ENCODE measurements at regions not wholly inside any gene's neighbourhood (a gene's known extent, or its start where the extent isn't known, plus 50 kb on each side); places are given as distances from the start of the nearest gene placed in this dataset.

GRCh38 chr10:7027237-7027912 lies 383.5 kb downstream of the SFMBT2 start:
- Histone ChIP-seq H3K79me2 (ENCODE audit: insufficient read depth, low read length) (no peaks in the 10 kb centered on the region), H3K9me3 (ENCODE audit: low read length) (no peaks in the 10 kb centered on the region), H3K27me3 (ENCODE audit: insufficient read depth, low read length) (no peaks in the 10 kb centered on the region), H2AFZ (ENCODE audit: low read length) (no peak overlapping the region), H3K27ac (ENCODE audit: low read depth, low read length, poor library complexity, severe bottlenecking) (no peak overlapping the region), H3K9me2 (ENCODE audit: low read depth, low read length) (no peaks in the 10 kb centered on the region), H3F3A (ENCODE audit: insufficient read depth, low read length) (no peaks in the 10 kb centered on the region), H3K4me1 (ENCODE audit: insufficient read depth, low read length, severe bottlenecking) (no peaks in the 10 kb centered on the region), H3K4me3 (ENCODE audit: low read depth, low read length, poor library complexity, severe bottlenecking) (no peak overlapping the region), H3K36me3 (ENCODE audit: insufficient read depth, low read length) (no peaks in the 10 kb centered on the region), H4K20me1 (ENCODE audit: insufficient read depth, low read length) (no peaks in the 10 kb centered on the region), H3K4me2 (ENCODE audit: low read length) (no peak overlapping the region), H3K9ac (ENCODE audit: low read length) (no peak overlapping the region)
- TF ChIP-seq EZH2 (IDR thresholded peaks at IDR 0.05; ENCODE audit: borderline replicate concordance, low read length) (no peak), CTCF (IDR thresholded peaks at IDR 0.05; ENCODE audit: low read length) (no peak)

GRCh38 chr10:7026818-7027217 lies 384.0 kb downstream of the SFMBT2 start:
- no peak for TF ChIP-seq CTCF (IDR thresholded peaks at IDR 0.05; ENCODE audit: low read length)
- no peak for TF ChIP-seq EZH2 (IDR thresholded peaks at IDR 0.05; ENCODE audit: borderline replicate concordance, low read length)
- Histone ChIP-seq H3K36me3 (ENCODE audit: insufficient read depth, low read length) (no peaks in the 10 kb centered on the region), H3K4me3 (ENCODE audit: low read depth, low read length, poor library complexity, severe bottlenecking) (no peak overlapping the region), H3F3A (ENCODE audit: insufficient read depth, low read length) (no peaks in the 10 kb centered on the region), H3K79me2 (ENCODE audit: insufficient read depth, low read length) (no peaks in the 10 kb centered on the region), H3K4me1 (ENCODE audit: insufficient read depth, low read length, severe bottlenecking) (no peaks in the 10 kb centered on the region), H3K9ac (ENCODE audit: low read length) (no peak overlapping the region), H4K20me1 (ENCODE audit: insufficient read depth, low read length) (no peaks in the 10 kb centered on the region), H2AFZ (ENCODE audit: low read length) (no peak overlapping the region), H3K9me2 (ENCODE audit: low read depth, low read length) (no peaks in the 10 kb centered on the region), H3K4me2 (ENCODE audit: low read length) (no peak overlapping the region), H3K27me3 (ENCODE audit: insufficient read depth, low read length) (no peaks in the 10 kb centered on the region), H3K9me3 (ENCODE audit: low read length) (no peaks in the 10 kb centered on the region), H3K27ac (ENCODE audit: low read depth, low read length, poor library complexity, severe bottlenecking) (no peak overlapping the region)

GRCh38 chr10:7025296-7025695 lies 385.5 kb downstream of the SFMBT2 start:
- no peaks in the 10 kb centered on the region for H4K20me1 ChIP-seq (ENCODE audit: insufficient read depth, low read length)
- no peak overlapping the region for H2AFZ ChIP-seq (ENCODE audit: low read length)
- no peak for TF ChIP-seq CTCF (IDR thresholded peaks at IDR 0.05; ENCODE audit: low read length)
- TF ChIP-seq EZH2 (IDR thresholded peaks at IDR 0.05; ENCODE audit: borderline replicate concordance, low read length), result no peak

More at GRCh38 chr10:7025296-7025695, 385.5 kb downstream of the SFMBT2 start:
- no peaks in the 10 kb centered on the region for H3K9me2 ChIP-seq (ENCODE audit: low read depth, low read length)
- no peaks in the 10 kb centered on the region for H3F3A ChIP-seq (ENCODE audit: insufficient read depth, low read length)
- H3K36me3 ChIP-seq (ENCODE audit: insufficient read depth, low read length), result no peaks in the 10 kb centered on the region
- H3K4me3 ChIP-seq (ENCODE audit: low read depth, low read length, poor library complexity, severe bottlenecking), result no peak overlapping the region
- no peaks in the 10 kb centered on the region for H3K9me3 ChIP-seq (ENCODE audit: low read length)
- H3K27ac ChIP-seq (ENCODE audit: low read depth, low read length, poor library complexity, severe bottlenecking), result no peak overlapping the region
- H3K27me3 ChIP-seq (ENCODE audit: insufficient read depth, low read length), result no peaks in the 10 kb centered on the region
- no peaks in the 10 kb centered on the region for H3K4me1 ChIP-seq (ENCODE audit: insufficient read depth, low read length, severe bottlenecking)
- no peaks in the 10 kb centered on the region for H3K79me2 ChIP-seq (ENCODE audit: insufficient read depth, low read length)
- no peak overlapping the region for H3K9ac ChIP-seq (ENCODE audit: low read length)
- no peak overlapping the region for H3K4me2 ChIP-seq (ENCODE audit: low read length)
